ENCODE measurements at regions not wholly inside any gene's neighbourhood (a gene's known extent, or its start where the extent isn't known, plus 50 kb on each side); places are given as distances from the start of the nearest gene placed in this dataset.
"Not testable (repeated sequence)": the region's sequence is repeated elsewhere in the genome, so short reads cannot be mapped to it uniquely, and the experiment has no call there.

GRCh38 chr10:129063212-129063611, 403.8 kb upstream of the MGMT start:
- no peak for DNase-seq

DNA sequence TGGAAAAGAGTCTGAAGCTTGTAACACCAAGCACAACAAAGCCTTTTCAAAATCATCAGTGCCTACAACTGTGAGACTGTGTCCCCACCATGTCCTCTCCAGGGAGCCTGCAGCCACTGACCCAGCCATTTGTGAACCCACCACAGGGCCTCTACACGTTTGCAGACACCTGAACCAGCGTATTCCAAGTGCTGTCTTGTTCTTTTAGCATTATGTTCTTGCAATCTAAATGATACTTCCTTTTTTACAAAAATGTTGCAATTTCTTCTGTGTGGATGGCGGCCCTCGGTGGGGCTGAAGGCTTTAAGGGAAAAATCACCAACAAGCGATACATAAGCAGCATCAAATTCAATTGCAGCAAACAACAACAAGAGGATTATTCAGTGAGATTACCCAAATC, 403.2 kb upstream of the MGMT start:
- DNase-seq, result no peak

DNA sequence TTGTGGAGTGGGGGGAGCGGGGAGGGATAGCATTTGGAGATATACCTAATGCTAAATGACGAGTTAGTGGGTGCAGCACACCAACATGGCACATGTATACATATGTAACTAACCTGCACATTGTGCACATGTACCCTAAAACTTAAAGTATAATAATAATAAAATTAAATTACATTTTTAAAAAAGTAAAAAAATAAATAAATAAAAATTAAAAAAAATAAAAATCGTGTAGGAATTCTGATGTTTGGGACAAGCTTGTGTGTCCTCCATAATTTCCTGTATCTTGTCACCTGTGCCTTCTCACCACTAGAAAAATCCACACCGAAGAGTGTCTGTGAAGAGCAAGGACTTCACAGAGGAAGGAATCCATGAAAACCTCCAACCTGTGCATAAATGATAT, 400.5 kb upstream of the MGMT start:
- DNase-seq, result not testable (repeated sequence)

GRCh38 chr10:129071411-129071810, 395.6 kb upstream of the MGMT start:
- DNase-seq, result not testable (repeated sequence)

DNA sequence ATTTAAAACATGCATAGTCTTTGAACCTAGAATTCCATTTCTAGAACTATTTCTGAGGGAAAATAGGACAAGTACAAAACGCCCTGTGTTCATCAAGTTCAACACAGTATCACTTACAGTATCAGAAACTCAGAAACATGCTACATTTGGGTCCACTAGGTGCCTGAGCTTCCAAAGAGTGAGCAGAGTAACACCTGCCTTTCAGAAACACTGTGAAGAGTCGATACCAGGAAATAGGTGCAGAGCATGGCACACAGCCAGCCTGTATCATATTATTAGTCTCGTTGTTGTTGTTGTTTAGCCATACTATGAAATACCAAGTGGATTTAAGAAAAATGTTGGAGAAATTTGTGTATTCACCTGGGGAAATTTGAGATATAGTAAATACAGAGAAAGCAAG, 392.1 kb upstream of the MGMT start:
- peak; percentile 42 for DNase-seq

DNA sequence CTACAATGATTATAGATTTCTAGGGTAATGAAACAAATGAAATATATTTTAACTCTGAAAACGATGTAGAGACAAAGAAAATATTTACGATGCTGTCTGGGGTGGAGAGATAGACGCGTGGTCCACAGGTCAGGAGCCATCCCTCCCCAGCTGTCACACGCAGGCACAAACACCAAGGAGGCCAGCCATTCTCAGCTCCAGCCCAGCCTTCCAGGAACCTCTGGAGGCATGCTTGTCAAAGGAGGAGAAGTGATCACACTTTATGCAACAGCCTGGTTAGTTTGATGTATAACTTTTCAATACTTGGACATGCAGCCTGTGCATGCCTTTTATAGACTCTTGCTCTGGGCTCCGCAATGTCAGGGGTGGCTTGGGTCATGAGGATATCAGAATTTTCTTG, 391.5 kb upstream of the MGMT start:
- DNase-seq, result no peak

DNA sequence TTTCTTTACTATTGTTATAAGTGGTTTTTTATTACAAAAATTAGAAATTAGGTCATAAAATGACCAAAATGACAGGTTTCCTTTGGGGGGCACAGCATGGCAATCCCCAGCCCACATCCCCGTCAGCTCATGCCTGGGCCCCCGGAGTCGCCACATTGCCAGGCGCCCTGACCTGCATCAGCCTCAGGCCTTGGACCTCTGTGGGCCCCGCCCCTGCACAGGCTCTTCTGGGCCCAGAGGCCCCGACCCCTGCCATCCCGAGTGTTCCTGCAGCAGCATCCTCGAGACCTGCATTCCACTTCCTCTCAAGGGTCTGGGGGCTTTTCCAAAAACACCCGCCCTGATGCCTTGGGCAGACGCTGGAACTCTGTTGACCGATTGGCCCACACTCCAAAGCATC, 391.1 kb upstream of the MGMT start:
- DNase-seq, result no peak

GRCh38 chr10:129078346-129078745, 388.7 kb upstream of the MGMT start:
- DNase-seq, result no peak

GRCh38 chr10:129078746-129079145, 388.3 kb upstream of the MGMT start:
- DNase-seq, result no peak

DNA sequence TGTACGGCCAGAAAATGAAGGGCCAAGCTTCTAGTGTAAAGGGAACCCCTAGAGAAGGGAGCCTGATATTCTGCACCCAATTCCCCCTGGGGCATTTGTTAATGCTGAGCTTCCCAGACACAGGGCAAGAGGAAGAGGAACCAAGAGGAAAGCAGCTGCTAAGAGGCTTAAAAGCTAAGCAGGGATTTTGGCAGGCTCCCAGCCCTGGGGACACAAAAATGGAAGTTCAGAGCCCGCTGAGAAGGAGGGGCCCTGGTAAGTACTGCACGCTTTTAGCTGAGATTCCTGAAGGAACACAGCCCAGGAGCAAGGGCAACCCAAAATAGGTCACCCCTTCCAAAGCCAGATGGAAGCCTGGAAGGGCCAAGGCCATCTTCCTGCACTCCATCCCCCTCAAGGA, 387.3 kb upstream of the MGMT start:
- no peak for DNase-seq

- no peak for DNase-seq
Observed at GRCh38 chr10:129085811-129086210, 381.2 kb upstream of the MGMT start.

DNA sequence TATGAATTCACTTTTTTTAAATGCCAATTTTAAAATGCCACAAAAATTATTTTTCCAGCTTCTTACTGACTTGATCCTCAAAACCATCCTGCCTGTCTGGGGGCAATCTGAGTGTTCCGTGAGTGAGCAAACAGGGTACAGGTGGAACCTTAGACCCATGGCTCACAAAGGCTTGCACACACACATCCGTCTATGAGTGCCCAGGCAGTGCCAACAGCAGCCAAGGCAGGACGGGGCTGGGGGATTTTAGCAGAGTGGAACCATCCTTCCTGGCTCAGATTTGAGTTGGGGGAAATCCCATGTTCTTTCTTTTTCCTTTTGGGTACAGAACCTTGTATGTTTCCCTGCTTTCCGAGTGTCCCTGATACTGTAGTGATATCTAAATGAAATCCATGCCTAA, 377.7 kb upstream of the MGMT start:
- DNase-seq, result no peak

DNA sequence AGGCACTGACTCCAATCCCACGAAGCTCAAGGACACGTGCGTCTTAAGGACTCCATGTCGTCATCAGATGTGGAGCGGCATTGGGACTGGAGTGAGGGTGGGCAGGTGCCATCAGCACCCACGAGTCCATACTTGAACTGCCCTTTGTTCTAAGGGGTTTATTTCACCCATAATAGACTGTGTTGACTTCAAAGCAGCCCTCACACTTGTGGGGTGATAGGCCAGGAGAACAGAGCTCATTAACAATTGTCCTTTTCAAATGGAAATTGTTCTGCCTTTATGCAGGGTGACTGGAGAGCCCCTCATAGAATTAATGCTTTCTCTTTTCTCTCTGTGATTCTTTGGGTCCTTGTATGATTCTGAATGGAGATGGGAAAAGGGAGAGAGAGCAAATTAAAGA, 376.9 kb upstream of the MGMT start:
- DNase-seq, result no peak

DNA sequence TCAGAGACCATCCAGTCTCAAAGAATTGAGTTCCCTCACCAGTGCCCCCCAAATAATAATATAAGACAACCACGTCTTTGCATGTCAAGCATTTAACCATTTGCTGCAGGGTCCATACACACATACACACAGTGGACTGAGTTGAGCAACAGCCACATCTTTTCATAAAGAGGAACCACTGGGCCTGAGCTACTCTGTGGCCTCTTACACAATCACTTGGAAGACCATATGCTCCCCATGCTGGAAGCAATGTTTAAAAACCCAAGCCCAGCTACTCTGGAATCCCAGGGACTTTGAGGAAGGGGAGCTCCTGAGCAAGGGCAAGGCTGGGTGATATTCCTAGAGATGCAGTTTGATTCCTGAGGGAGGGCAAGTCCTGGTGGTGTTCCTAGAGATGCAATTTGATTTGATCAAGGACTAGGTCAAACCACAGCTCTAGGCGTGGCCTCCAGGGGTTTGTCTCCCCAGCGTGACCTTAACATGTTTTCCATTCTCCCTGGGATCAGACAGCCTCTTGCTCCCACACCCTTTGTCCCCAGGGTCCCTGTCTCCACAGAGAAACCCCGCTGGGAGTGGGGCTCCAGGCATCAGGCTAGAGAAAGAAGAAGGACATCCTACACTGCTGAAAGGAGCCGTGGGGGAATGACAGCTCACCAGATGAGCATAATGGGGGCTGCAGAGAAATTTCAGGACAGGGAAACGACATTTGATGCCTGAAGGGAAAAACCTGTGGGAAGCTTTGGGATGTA, 376.2 kb upstream of the MGMT start:
- DNase-seq, result no peak

GRCh38 chr10:129093641-129094040, 373.4 kb upstream of the MGMT start:
- DNase-seq, result no peak

- DNase-seq, result no peak
Observed at GRCh38 chr10:129094233-129094632, 372.8 kb upstream of the MGMT start.

DNA sequence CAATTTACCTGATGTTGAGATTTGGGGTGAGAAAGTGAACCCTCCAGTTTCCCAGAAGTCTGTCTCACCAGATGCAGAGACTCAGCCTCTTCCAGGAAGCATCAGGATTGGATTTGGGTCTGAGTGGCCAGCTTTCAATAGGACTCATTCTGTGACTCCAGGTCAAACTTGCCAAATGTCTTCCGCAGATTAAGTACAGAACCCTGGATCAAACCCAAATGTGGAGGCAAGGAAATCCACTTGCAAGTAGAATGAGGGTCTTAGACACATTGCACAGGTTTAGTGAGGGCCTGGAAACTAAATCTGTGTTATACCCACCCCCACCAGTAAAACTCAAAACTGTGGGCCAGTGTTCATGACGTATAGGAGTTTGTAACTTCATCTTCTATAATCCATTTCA, 372.2 kb upstream of the MGMT start:
- no peak for DNase-seq

GRCh38 chr10:129095680-129096064, 371.4 kb upstream of the MGMT start:
- no peak for DNase-seq

- DNase-seq, result peak; percentile 75
Observed at GRCh38 chr10:129096065-129096984, 370.7 kb upstream of the MGMT start.

DNA sequence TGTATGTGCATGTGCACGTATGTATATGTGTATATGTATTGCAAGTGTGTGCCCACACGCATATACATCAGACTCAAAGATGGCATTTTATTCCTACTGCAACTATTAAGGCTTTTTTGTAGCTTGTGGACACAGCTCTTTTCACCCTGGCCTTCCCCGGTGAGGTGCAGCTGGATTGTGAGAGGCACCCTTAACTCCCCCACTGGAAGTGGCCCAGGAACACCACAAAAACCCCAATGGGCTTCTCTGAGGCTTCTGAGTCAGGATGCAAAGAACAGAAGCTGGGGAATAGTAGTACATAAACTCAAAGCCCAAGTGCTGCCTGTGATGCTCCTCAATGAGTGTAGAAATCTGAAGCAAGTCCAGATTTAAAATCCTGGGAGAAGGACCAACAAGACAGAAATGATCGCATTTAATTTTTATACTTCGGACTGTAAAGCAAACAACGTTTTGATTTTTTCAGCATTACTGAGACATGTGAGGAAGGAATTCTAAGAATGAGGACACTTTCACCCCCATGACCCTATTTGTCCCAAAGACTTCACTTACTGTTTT, 369.2 kb upstream of the MGMT start:
- DNase-seq, result no peak

DNA sequence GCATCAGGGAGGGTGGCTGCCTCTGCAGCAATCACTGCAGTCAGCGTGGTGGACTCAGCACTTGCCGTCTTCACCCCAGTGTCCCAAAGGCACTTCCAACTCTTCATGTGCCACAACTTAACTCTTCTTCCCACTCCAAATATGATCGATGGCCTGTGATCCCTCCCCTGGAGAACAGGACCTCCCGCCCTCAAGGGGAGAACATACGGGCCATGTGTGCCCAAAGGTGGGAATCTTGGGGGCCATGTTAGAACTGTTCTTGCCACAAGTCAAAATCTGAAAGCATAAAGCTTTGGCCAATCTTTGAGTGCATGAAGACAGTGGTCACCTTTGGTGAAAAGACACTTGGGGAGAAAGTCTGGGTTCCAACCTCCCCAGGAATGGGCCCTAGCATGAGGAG, 368.5 kb upstream of the MGMT start:
- no peak for DNase-seq

GRCh38 chr10:129099486-129099885, 367.6 kb upstream of the MGMT start:
- DNase-seq, result no peak

DNA sequence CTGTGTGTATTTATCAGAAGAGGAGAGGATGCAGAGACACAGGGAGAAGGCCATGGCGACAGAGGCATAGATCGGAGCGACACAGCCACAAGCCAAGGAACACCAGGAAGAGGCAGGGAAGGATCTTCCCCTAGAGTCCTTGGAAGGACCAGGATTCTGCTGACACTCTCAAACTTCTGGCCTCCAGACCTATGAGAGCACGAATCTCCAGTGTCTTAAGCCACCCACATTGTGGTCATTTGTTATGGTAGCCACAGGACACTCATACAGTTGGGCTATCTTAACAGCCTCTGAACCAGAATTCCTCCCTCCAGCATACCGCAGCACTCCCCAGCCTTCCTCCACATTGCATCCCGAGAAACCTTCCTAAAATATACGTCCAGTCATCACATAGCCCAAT, 367.0 kb upstream of the MGMT start:
- DNase-seq, result no peak

Data from NCI-H1105 treated with DMSO at 0.1 percent for 48 hours (cell line).